NK-92 (cell line): ENCODE measurements at regions not wholly inside any gene's neighbourhood (a gene's known extent, or its start where the extent isn't known, plus 50 kb on each side); places are given as distances from the start of the nearest gene placed in this dataset.

ENCODE experiments used
- DNase-seq: peaks from one replicate; lab custom pipeline; 2025; ENCODE audit not compliant: unreplicated experiment; lab: John Stamatoyannopoulos, UW

GRCh38 chr17:77306790-77307478, 166.2 kb downstream of the SEC14L1 start:
- DNase-seq = no peak

- no peak for DNase-seq
These were observed 166.9 kb downstream of the SEC14L1 start for GRCh38 chr17:77307479-77308198.

GRCh38 chr17:77308861-77309726, 168.3 kb downstream of the SEC14L1 start:
- DNase-seq = no peak

GRCh38 chr17:77310336-77310735, 169.6 kb downstream of the SEC14L1 start:
- no peak for DNase-seq

- no peak for DNase-seq
These were observed 170.7 kb downstream of the SEC14L1 start for GRCh38 chr17:77311371-77311981.

- no peak for DNase-seq
These were observed 171.4 kb downstream of the SEC14L1 start for GRCh38 chr17:77312061-77312701.

GRCh38 chr17:77312786-77313599, 172.2 kb downstream of the SEC14L1 start:
- no peak for DNase-seq

GRCh38 chr17:77313831-77314230, 173.1 kb downstream of the SEC14L1 start:
- no peak for DNase-seq

- DNase-seq = no peak
These were observed 173.8 kb downstream of the SEC14L1 start for GRCh38 chr17:77314601-77315000.

GRCh38 chr17:77315010-77315409, 174.2 kb downstream of the SEC14L1 start:
- DNase-seq = no peak

- DNase-seq = no peak
These were observed 174.9 kb downstream of the SEC14L1 start for GRCh38 chr17:77315551-77316190.

- DNase-seq = no peak
These were observed 175.4 kb downstream of the SEC14L1 start for GRCh38 chr17:77316191-77316641.

GRCh38 chr17:77316651-77317050, 175.9 kb downstream of the SEC14L1 start:
- DNase-seq = no peak

- DNase-seq = no peak
These were observed 176.5 kb downstream of the SEC14L1 start for GRCh38 chr17:77317091-77317750.

GRCh38 chr17:77318021-77318420, 177.3 kb downstream of the SEC14L1 start:
- DNase-seq = no peak

- no peak for DNase-seq
These were observed 177.9 kb downstream of the SEC14L1 start for GRCh38 chr17:77318491-77319210.

- DNase-seq = no peak
These were observed 178.7 kb downstream of the SEC14L1 start for GRCh38 chr17:77319211-77320043.
